IMR-90 (cell line): ENCODE measurements at regions not wholly inside any gene's neighbourhood (a gene's known extent, or its start where the extent isn't known, plus 50 kb on each side); places are given as distances from the start of the nearest gene placed in this dataset.

Experiments
- ATAC-seq: fragments of 200-7000 bp; cut with Tn5 transposase; 2 replicates; pipeline ENCODE4 v1.9.1; 2020; ENCODE audit warnings: low read depth, mild to moderate bottlenecking, moderate library complexity
- BruUV-seq: library from RNA; stranded (reverse); fragments of 400-500 nt; replicated peaks from 2 replicates; lab custom pipeline; 2021; lab: Mats Ljungman, UMichigan
- CTCF ChIA-PET: fragments of 300-600 bp; formaldehyde crosslinking; extraction: SDS; loops from one replicate; lab custom pipeline; 2021; ENCODE audit warnings: antibody characterized with exemption; lab: Yijun Ruan, JAX
- POLR2A ChIA-PET: fragments of 300-600 bp; sonication (Branson Sonifier 250); formaldehyde crosslinking; loops from one replicate; lab custom pipeline; 2022; ENCODE audit warnings: antibody characterized with exemption; ENCODE audit not compliant: unreplicated experiment; lab: Charles Lee
- DNase-seq: peaks from one replicate; pipeline ENCODE4 v3.0.0; 2013
- H2AFZ ChIP-seq: replicated peaks from 2 replicates; pipeline ENCODE3; 2013; ENCODE audit warnings: low read length, mild to moderate bottlenecking; ENCODE audit not compliant: poor library complexity
- H2AK5ac ChIP-seq: 2 replicates; pipeline ENCODE4 v1.6.1; 2013; ENCODE audit warnings: low read depth, low read length, inconsistent platforms
- H2AK9ac ChIP-seq: replicated peaks from 2 replicates; pipeline ENCODE3; 2013; ENCODE audit warnings: mild to moderate bottlenecking, low read depth, low read length, moderate library complexity; ENCODE audit not compliant: poor library complexity
- H2BK120ac ChIP-seq: 2 replicates; pipeline ENCODE4 v1.6.1; 2013; ENCODE audit warnings: low read depth, low read length, inconsistent platforms
- H2BK15ac ChIP-seq: 3 replicates; pipeline ENCODE4 v1.6.1; 2013; ENCODE audit warnings: low read depth, low read length, inconsistent platforms
- H2BK20ac ChIP-seq: 2 replicates; pipeline ENCODE4 v1.6.1; 2013; ENCODE audit warnings: low read depth, mild to moderate bottlenecking, inconsistent platforms, low read length, moderate library complexity
- H2BK5ac ChIP-seq: 2 replicates; pipeline ENCODE4 v1.6.1; 2013; ENCODE audit warnings: mild to moderate bottlenecking, low read depth, low read length, inconsistent platforms; ENCODE audit not compliant: poor library complexity, severe bottlenecking
- H3K14ac ChIP-seq: replicated peaks from 2 replicates; pipeline ENCODE4 v1.6.1; 2013; ENCODE audit warnings: low read depth, low read length, inconsistent platforms
- H3K18ac ChIP-seq: 2 replicates; pipeline ENCODE4 v1.6.1; 2013; ENCODE audit warnings: low read depth, low read length, control low read depth
- H3K23ac ChIP-seq: 2 replicates; pipeline ENCODE4 v1.6.1; 2013; ENCODE audit warnings: low read depth, low read length, inconsistent platforms
- H3K27ac ChIP-seq: 2 replicates; pipeline ENCODE4 v1.5.1; 2013; ENCODE audit warnings: mild to moderate bottlenecking, control low read depth, low read length; ENCODE audit not compliant: insufficient read depth
- H3K27me3 ChIP-seq: 2 replicates; pipeline ENCODE4 v1.6.1; 2013; ENCODE audit warnings: low read length; ENCODE audit not compliant: control insufficient read depth, insufficient read depth
- H3K36me3 ChIP-seq: 2 replicates; pipeline ENCODE4 v1.6.1; 2013; ENCODE audit warnings: low read length, mixed read lengths; ENCODE audit not compliant: control insufficient read depth, insufficient read depth
- H3K4ac ChIP-seq: 2 replicates; pipeline ENCODE4 v1.6.1; 2013; ENCODE audit warnings: low read depth, low read length, inconsistent platforms
- H3K4me1 ChIP-seq: 2 replicates; pipeline ENCODE4 v1.6.1; 2013; ENCODE audit warnings: low read length, mixed read lengths; ENCODE audit not compliant: control insufficient read depth, insufficient read depth
- H3K4me2 ChIP-seq: 2 replicates; pipeline ENCODE4 v1.6.1; 2013; ENCODE audit warnings: low read depth, mild to moderate bottlenecking, control low read depth, low read length, moderate library complexity
- H3K4me3 ChIP-seq: 2 replicates; pipeline ENCODE4 v1.5.1; 2013; ENCODE audit warnings: low read depth, mild to moderate bottlenecking, control low read depth, low read length, moderate library complexity; ENCODE audit not compliant: insufficient read depth
- H3K56ac ChIP-seq: 2 replicates; pipeline ENCODE4 v1.6.1; 2013; ENCODE audit warnings: low read length, inconsistent platforms; ENCODE audit not compliant: insufficient read depth; ENCODE audit errors: extremely low read depth
- H3K79me1 ChIP-seq, 2 experiments: 2 replicates each; pipeline ENCODE4 v1.6.1; 2013; ENCODE audit warnings: low read length in 2 of 2, inconsistent platforms in 1 of 2, low read depth in 1 of 2
- H3K9ac ChIP-seq: 2 replicates; pipeline ENCODE4 v1.6.1; 2013; ENCODE audit warnings: low read depth, low read length, control low read depth
- H3K9me1 ChIP-seq: 2 replicates; pipeline ENCODE4 v1.6.1; 2013; ENCODE audit warnings: low read length, inconsistent platforms; ENCODE audit not compliant: insufficient read depth
- H3K9me3 ChIP-seq: 2 replicates; pipeline ENCODE4 v1.6.1; 2013; ENCODE audit warnings: low read length; ENCODE audit not compliant: control insufficient read depth, insufficient read depth
- H4K20me1 ChIP-seq: 2 replicates; pipeline ENCODE4 v1.6.1; 2013; ENCODE audit warnings: low read length, inconsistent platforms; ENCODE audit not compliant: insufficient read depth
- H4K5ac ChIP-seq: 2 replicates; pipeline ENCODE4 v1.6.1; 2013; ENCODE audit warnings: mild to moderate bottlenecking, low read depth, low read length, control low read depth
- H4K8ac ChIP-seq, 2 experiments: 2 replicates each; pipeline ENCODE4 v1.6.1; 2013; ENCODE audit warnings: low read depth in 2 of 2, low read length in 2 of 2, control low read depth in 1 of 2, inconsistent platforms in 1 of 2
- H4K91ac ChIP-seq: 2 replicates; pipeline ENCODE4 v1.6.1; 2013; ENCODE audit warnings: low read depth, low read length, inconsistent platforms; ENCODE audit not compliant: insufficient read depth
- MAZ ChIP-seq: IDR thresholded peaks from 2 replicates; pipeline ENCODE4 v1.6.1; 2012; ENCODE audit warnings: low read depth, mild to moderate bottlenecking, low read length, improper control_type of control experiment, moderate library complexity, borderline replicate concordance
- POLR2A ChIP-seq: IDR thresholded peaks from 2 replicates; pipeline ENCODE4 v1.6.1; 2012; ENCODE audit warnings: mild to moderate bottlenecking, low read depth, low read length
- WGBS, 2 experiments: methylation state at CpG; one replicate each; pipeline versions ENCODE4 v1.1.5 to v1.1.7; 2013; ENCODE audit warnings: missing lambda C conversion rate in 2 of 2; ENCODE audit not compliant: insufficient read length in 1 of 2; ENCODE audit errors: extremely low coverage in 2 of 2; 5-methylcytosine and 5-hydroxymethylcytosine counted together
- dilution Hi-C: fragments of 300-500 bp; cut with HindIII; formaldehyde crosslinking; loops from one replicate; pipeline ENCODE4 v1.14.3; 2018; ENCODE audit warnings: low sequenced_read_pairs; ENCODE audit not compliant: unreplicated experiment
- in situ Hi-C: fragments of 300-500 bp; cut with MboI; formaldehyde crosslinking; loops from 3 replicates; pipeline ENCODE4 v1.14.3; 2019; ENCODE audit warnings: low sequenced_read_pairs, inconsistent platforms, mixed read lengths
- intact Hi-C: fragments of 100-400 bp; cut with micrococcal nuclease; formaldehyde crosslinking; loops from 2 replicates; pipeline ENCODE4 v1.10.0; 2022

- Histone ChIP-seq H3K9me1 (peaks cover 20% of the 10 kb centered on the region), H3K4me1 (peaks cover 13% of the 10 kb centered on the region), H2BK15ac (peak overlapping the region; percentile 94), H3K23ac (peak overlapping the region; percentile 92), H4K20me1 (no peaks in the 10 kb centered on the region), H2BK20ac (peak overlapping the region; percentile 97), H3K36me3 (no peaks in the 10 kb centered on the region), H3K27me3 (no peaks in the 10 kb centered on the region), H4K5ac (peak overlapping the region; percentile 85), H3K9ac (no peak overlapping the region), H3K56ac (peak overlapping the region; percentile 89), H3K14ac (peak overlapping the region; percentile 86), H4K91ac (peak overlapping the region; percentile 98), H3K79me1 (peaks cover 0 to 15% of the 10 kb centered on the region in 2 experiments; a peak in 1 of 4 replicates), H2AK9ac (peak overlapping the region; percentile 94), H2BK120ac (peak overlapping the region; percentile 98), H3K9me3 (no peaks in the 10 kb centered on the region), H3K4me3 (no peak overlapping the region), H3K27ac (peak overlapping the region; percentile 84), H2AK5ac (peak overlapping the region; percentile 100), H3K4ac (peak overlapping the region; percentile 99), H4K8ac (peak overlapping the region; percentile 90 to 92), H3K4me2 (no peak overlapping the region), H3K18ac (peak overlapping the region; percentile 85), H2AFZ (peak overlapping the region; percentile 54), H2BK5ac (peak overlapping the region; percentile 94)
- intact Hi-C loops (no loop called here), dilution Hi-C loops (no loop called here), in situ Hi-C loops (no loop called here)
- CTCF ChIA-PET: interaction anchor here (0.9 to 1.5 kb wide), 2 partner anchors 10 to 208 kb away, joined by 3 read pairs; no protein-coding TSS in a partner anchor
- no TSS peak for BruUV-seq
- ATAC-seq (no peak), DNase-seq (peak; percentile 56)
- WGBS, 2 experiments: 50% methylated on average over 2 of the region's 3 CpGs; no CpG with 5 or more reads in 1 of the 2 experiments
- POLR2A ChIA-PET: interaction anchor here (0.6 kb wide), 1 partner anchor 9 kb away, joined by 4 read pairs; no protein-coding TSS in a partner anchor
- TF ChIP-seq POLR2A: 0 out of 2 replicates have a peak, but pooled peaks have one; percentile 8
- TF ChIP-seq MAZ: no peak
Observed at GRCh38 chr10:78255214-78255613, 221.6 kb downstream of the RPS24 start.
